HEK293T (cell line): ENCODE measurements at regions not wholly inside any gene's neighbourhood (a gene's known extent, or its start where the extent isn't known, plus 50 kb on each side); places are given as distances from the start of the nearest gene placed in this dataset.

Source experiments
- CTCF ChIA-PET: fragments of 350-600 bp; formaldehyde crosslinking; extraction: SDS; loops from one replicate; lab custom pipeline; 2021; ENCODE audit warnings: antibody characterized with exemption, inconsistent platforms; lab: Yijun Ruan, JAX
- POLR2A ChIA-PET: fragments of 350-600 bp; formaldehyde crosslinking; extraction: SDS; loops from one replicate; lab custom pipeline; 2020; ENCODE audit warnings: antibody characterized with exemption, inconsistent platforms; lab: Yijun Ruan, JAX
- DNase-seq: peaks from one replicate; pipeline ENCODE4 v3.0.0; 2012; ENCODE audit warnings: mixed read lengths; ENCODE audit errors: extremely low spot score
- ARNT ChIP-seq: fragments of 450-650 bp; IDR thresholded peaks from 2 replicates; pipeline ENCODE4 v1.6.1; 2017; ENCODE audit warnings: mild to moderate bottlenecking
- BHLHE40 ChIP-seq: fragments of 450-650 bp; IDR thresholded peaks from 2 replicates; pipeline ENCODE4 v1.6.1; 2016; ENCODE audit warnings: mild to moderate bottlenecking, moderate library complexity, borderline replicate concordance
- CTBP1 ChIP-seq: fragments of 450-650 bp; IDR thresholded peaks from 2 replicates; pipeline ENCODE4 v1.6.1; 2016; ENCODE audit warnings: borderline replicate concordance
- ELF4 ChIP-seq: fragments of 450-650 bp; IDR thresholded peaks from 2 replicates; pipeline ENCODE4 v1.6.1; 2017; ENCODE audit warnings: antibody characterized with exemption
- FOXA1 ChIP-seq: fragments of 450-650 bp; IDR thresholded peaks from 2 replicates; pipeline ENCODE4 v1.6.1; 2016; ENCODE audit warnings: mild to moderate bottlenecking
- FOXK2 ChIP-seq: fragments of 450-650 bp; IDR thresholded peaks from 2 replicates; pipeline ENCODE4 v1.6.1; 2016; ENCODE audit warnings: mild to moderate bottlenecking
- FOXM1 ChIP-seq: fragments of 450-650 bp; IDR thresholded peaks from 2 replicates; pipeline ENCODE4 v1.6.1; 2017; ENCODE audit warnings: mild to moderate bottlenecking, borderline replicate concordance
- HDGF ChIP-seq: fragments of 450-650 bp; IDR thresholded peaks from 2 replicates; pipeline ENCODE4 v1.6.1; 2017; ENCODE audit warnings: antibody characterized with exemption, borderline replicate concordance
- L3MBTL2 ChIP-seq: fragments of 450-650 bp; conservative IDR thresholded peaks from 2 replicates; pipeline ENCODE4 v1.6.1; 2016; ENCODE audit warnings: mild to moderate bottlenecking
- LEF1 ChIP-seq: fragments of 450-650 bp; IDR thresholded peaks from 2 replicates; pipeline ENCODE4 v1.6.1; 2017; ENCODE audit warnings: mild to moderate bottlenecking, borderline replicate concordance
- NFRKB ChIP-seq: fragments of 450-650 bp; IDR thresholded peaks from 2 replicates; pipeline ENCODE4 v1.6.1; 2016; ENCODE audit warnings: mild to moderate bottlenecking, moderate library complexity
- PKNOX1 ChIP-seq: fragments of 450-650 bp; IDR thresholded peaks from 2 replicates; pipeline ENCODE4 v1.6.1; 2016
- SP1 ChIP-seq: fragments of 450-650 bp; IDR thresholded peaks from 2 replicates; pipeline ENCODE4 v1.6.1; 2017
- SUZ12 ChIP-seq: fragments of 450-650 bp; IDR thresholded peaks from 2 replicates; pipeline ENCODE4 v1.6.1; 2016; ENCODE audit warnings: mild to moderate bottlenecking
- TARDBP ChIP-seq: fragments of 450-650 bp; IDR thresholded peaks from 2 replicates; pipeline ENCODE4 v1.6.1; 2016
- ZNF384 ChIP-seq: fragments of 450-650 bp; IDR thresholded peaks from 2 replicates; pipeline ENCODE4 v1.6.1; 2016

- TF ChIP-seq ARNT (no peak), TARDBP (no peak), NFRKB (no peak), FOXA1 (no peak), PKNOX1 (no peak), L3MBTL2 (no peak), CTBP1 (no peak)
- DNase-seq, result no peak
- ChIA-PET CTCF (no interaction called here), POLR2A (no interaction called here)
These were observed 437.6 kb downstream of the ZEB2 start for GRCh38 chr2:144082327-144082726.

GRCh38 chr2:144081272-144081671 lies 438.6 kb downstream of the ZEB2 start:
- DNase-seq, result no peak
- TF ChIP-seq NFRKB (no peak), SP1 (no peak), FOXM1 (no peak), HDGF (no peak), PKNOX1 (no peak), SUZ12 (no peak), CTBP1 (no peak), ARNT (no peak), L3MBTL2 (no peak), TARDBP (no peak), FOXA1 (no peak)
- ChIA-PET CTCF (no interaction called here), POLR2A (no interaction called here)

GRCh38 chr2:144079803-144080202 lies 440.1 kb downstream of the ZEB2 start:
- POLR2A ChIA-PET, result no interaction called here
- CTCF ChIA-PET, result no interaction called here
- no peak for TF ChIP-seq TARDBP
- TF ChIP-seq ZNF384, result no peak
- no peak for TF ChIP-seq CTBP1
- no peak for TF ChIP-seq SP1
- TF ChIP-seq PKNOX1, result no peak
- TF ChIP-seq FOXM1, result no peak
- TF ChIP-seq FOXK2, result no peak
- TF ChIP-seq ELF4, result no peak
- no peak for TF ChIP-seq NFRKB
- no peak for TF ChIP-seq SUZ12
- no peak for TF ChIP-seq HDGF
- TF ChIP-seq L3MBTL2, result no peak
- no peak for TF ChIP-seq LEF1
- no peak for TF ChIP-seq ARNT
- TF ChIP-seq FOXA1, result no peak
- DNase-seq, result no peak

GRCh38 chr2:144078802-144079724 lies 440.9 kb downstream of the ZEB2 start:
- CTCF ChIA-PET, result no interaction called here
- POLR2A ChIA-PET, result no interaction called here
- TF ChIP-seq BHLHE40, result no peak
- no peak for TF ChIP-seq CTBP1
- no peak for TF ChIP-seq SUZ12
- TF ChIP-seq ZNF384, result no peak
- no peak for TF ChIP-seq PKNOX1
- TF ChIP-seq NFRKB, result no peak
- TF ChIP-seq ARNT, result no peak
- TF ChIP-seq FOXA1, result no peak
- no peak for TF ChIP-seq FOXM1
- TF ChIP-seq SP1, result no peak
- no peak for TF ChIP-seq FOXK2
- DNase-seq, result no peak

- DNase-seq, result no peak
- TF ChIP-seq SUZ12 (no peak), LEF1 (no peak), ZNF384 (no peak), NFRKB (no peak), FOXA1 (no peak), FOXK2 (no peak), L3MBTL2 (no peak), SP1 (no peak), ARNT (no peak), CTBP1 (no peak), TARDBP (no peak), HDGF (no peak), FOXM1 (no peak), PKNOX1 (no peak), BHLHE40 (no peak), ELF4 (no peak)
- ChIA-PET POLR2A (no interaction called here), CTCF (no interaction called here)
These were observed 441.8 kb downstream of the ZEB2 start for GRCh38 chr2:144078106-144078505.
